DMS153 (cell line): ENCODE measurements at regions not wholly inside any gene's neighbourhood (a gene's known extent, or its start where the extent isn't known, plus 50 kb on each side); places are given as distances from the start of the nearest gene placed in this dataset.

Experiments
- DNase-seq: peaks from one replicate; lab custom pipeline; 2025; lab: John Stamatoyannopoulos, UW

DNA sequence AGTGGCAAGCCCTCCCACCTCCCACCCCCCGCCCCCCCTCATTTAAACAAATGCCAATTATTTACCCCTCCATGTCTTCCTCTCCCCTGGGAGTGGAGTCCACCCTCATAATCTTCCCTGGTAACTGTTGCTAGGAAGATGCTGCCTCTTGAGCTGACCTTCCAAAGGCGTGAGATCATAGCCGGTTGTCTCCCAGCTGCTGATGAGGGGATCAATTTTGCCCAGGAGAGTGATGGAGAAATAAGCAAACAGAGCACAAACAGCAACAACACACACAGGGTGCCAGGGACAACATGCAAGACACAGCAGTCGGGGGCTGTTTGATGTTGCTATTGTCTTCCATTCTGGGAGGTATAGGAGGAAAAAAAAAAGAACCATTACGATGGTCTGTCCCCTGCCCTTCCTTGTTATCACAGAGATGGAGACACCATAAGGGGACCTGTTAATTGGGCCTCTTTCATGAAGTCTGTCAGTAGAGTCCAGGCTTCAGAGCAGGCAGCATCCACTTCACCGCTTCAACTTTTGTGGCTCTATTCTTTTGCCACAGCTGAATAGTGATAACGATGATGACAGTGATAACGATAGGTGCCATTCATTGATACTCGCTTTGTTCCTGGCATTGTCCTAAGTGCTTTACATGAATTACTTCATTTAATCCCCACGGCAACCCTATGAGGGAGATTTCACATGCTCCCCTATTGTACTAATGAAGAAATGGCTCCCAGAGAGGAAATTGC, 76.9 kb upstream of the RGMA start:
- DNase-seq, result no peak

DNA sequence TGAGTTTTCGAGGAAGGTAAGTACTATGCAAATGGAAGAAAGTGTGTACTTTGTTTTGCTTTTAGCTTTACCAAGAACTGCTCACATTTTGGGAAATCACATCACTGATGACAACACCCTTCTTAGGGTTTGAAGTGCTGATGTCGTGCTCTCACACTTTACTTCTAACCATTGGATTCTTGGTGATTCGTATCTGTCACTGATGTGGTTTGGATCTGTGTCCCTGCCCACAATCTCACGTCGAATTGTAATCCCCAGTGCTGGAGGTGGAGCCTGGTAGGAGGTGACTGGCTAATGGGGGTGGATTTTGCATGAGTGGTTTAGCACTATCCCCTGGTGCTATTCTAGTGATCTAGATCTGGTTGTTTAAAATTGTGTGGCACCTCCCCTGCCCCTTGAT, 75.4 kb upstream of the RGMA start:
- DNase-seq, result no peak

DNA sequence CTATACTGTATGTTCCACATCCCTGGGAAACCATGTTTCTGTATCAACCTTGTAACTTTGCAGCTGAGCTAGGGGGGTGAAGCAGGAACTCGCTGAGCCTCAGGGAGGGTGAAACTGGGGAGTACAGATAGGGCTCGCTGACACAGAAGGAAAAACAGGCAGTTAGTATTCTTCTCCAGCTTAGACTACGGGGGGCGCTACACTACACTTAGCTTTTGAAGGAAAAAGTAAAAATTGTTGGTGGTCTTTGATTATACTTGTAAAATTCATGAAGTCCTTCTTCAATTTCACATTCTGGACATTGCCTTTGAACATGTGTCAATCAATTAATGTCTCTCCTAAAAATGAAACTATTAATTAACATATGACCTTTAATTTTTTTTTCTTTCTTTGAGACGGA, 73.5 kb upstream of the RGMA start:
- no peak for DNase-seq

DNA sequence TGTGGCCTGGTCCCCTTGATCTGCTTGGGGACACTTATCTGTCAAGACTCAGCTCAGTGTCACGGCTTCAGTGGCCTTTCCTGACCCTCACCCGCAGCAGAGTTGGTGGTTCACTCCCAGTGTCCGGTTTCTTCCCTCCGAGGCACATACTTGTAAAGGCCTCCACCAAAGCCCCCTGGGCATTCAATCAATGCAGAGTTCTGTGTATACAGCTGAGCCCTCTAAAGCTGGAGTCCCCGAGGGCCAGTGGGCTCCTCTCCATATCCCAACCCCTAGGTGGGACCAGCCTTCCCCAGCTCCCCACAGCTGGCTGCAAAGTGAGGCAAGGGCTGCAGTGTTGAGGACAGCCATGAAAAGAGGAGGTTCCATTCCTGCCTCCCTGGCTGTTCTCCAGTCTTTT, 70.9 kb upstream of the RGMA start:
- DNase-seq, result no peak

DNA sequence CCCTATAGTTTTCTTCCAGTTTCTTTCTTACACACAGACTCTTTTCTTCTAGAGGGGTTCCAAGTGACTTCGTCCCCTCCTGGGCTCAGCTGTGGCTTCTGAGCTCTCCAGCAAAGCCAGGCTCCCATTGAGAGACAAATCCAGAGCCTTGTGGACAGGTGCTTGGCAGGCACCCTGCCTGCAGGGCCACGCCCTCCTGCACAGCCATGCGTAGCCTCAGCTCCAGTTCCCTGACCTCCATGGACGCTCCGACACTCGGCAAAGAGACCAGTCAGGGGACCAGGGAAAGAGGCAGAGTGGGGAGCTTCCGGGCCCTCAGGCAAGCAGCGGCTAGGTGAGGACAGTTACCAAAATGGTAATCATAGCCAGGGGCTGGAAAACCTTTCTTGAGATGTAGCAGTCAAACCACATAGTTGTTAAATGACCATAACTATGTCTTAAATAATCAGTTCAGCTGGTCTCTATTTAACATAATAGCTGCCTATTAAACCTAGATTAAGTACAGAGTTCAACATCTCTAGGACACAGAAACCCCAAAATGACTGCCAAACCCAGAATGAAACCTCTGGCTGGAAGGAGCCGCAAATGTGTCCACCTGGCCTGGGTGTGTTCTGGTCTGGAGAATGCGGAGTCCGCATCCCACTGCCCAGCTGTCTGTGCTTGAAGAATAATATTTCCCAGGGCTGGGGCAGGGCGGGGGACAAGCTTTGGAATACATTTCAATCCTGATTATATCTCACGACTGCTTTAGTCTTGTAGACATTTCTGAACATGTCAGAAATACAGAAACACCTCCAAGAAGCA, 69.3 kb upstream of the RGMA start:
- DNase-seq, result no peak

DNA sequence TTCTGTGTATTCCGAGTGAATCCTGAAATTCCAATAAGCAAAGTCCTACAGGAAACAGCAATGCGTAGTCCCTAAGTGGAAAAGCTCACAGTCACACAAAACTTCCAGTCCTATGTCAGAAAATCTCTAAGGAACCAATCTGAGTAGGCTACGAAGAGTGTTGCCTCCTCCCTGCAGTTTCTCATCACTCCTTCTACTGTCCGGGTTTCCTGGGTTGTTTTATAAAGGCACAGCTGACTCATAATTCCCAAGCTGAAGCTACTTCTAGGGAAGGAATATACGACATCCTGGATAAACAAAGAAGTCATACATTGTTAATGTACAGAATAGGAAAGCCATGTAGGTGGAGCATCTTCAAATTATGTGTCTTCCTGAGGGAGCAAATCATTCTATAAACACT, 65.7 kb upstream of the RGMA start:
- DNase-seq, result no peak

DNA sequence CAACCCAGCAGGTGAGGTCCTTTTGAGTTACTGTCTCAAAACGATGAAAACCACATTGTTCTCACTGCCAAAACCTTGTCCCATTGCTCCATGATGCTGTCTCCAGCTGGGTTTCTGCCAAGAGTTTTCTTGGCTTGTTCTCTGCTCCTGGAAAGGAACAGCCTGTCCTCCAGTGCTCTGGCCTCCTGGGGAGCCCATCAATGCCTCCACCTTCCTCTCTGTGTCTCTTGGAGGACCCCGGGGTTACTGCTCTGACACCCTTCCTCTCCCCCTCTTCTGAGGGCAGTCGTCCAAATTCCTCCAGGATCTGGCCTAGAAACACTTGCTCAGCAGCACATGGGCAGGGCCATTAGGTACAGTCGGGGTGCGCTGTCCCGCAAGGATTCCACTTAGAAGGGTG, 63.9 kb upstream of the RGMA start:
- no peak for DNase-seq

DNA sequence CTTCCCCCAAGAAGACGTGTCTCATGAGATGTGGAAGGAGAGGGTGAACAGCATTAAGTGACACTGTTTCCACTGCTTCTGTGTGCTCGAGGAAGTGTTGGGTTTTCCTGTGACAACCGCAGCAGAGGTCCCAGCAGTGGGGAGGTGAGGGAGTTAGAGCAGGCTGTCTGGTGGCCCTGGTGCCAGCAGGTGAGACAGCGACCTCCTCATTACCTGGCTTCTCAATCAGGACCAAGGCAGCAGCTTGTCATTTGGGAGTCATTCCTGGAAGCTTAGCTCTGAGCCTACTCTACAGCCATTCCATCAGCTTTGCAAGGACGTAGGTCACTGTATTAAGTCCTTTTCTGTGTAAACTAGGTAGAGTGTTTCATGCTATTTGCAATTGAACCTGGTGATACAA, 63.3 kb upstream of the RGMA start:
- DNase-seq, result no peak

DNA sequence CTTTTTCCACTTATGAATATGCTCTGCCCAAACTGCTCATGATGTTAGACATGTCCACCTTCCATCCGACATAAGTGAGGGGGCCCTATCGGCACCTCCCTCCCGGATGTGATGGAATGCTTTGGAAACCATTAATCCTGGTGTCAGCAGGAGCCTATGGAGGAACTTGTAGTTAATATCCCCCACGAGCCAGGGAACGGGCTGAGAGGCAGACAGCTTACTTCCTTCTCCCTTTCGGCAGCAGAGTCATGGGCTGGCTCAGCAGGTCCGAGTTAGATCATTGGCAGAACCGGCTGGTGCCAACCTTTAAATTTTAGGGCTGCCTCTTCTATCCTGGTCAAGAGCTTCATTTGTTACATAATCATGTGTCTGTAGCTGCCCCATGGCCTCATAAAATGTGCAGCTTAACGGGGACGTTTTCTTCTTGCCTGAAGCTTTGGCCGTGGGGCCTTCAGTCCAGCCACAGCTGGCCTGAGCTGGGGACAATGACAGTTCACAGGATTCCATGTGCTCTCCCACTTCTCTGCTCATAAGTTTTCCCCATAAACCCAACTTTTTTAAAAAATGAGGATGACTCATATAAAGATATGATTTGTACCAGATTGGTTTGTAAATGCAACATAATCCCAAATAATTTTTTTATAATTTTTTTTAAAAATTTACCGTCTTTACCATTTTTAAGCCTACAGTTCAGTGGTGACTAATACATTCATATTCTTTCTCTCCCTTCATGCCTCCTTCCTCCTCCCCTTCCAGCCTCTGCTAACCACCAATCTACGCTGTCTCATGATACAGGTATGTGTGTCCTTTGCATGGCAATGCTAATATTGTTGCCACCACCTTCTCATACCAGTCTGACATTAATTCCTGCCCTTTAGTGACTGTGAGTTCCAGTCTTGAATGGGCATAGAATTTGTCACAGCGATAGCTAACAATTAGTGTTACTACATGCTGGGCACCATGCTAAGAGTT, 62.2 kb upstream of the RGMA start:
- DNase-seq, result no peak

DNA sequence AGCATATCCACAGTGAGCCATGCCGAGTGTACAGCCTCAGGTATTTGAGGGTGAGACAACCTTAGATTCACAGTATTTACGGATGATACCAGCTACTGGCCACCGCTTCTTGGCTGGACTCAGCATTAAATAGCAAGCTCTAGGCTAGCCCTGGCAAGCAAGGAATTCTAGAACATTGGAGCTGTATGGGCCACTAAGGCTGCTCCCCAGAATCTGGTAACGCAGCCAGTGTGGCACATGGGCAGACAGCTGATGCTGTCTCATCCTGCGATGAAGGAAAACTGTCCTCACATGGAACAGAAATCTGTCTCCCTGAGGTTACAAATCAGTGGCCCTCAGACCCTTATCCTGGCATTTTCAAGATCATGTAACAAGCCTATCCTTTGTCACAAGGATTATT, 57.6 kb upstream of the RGMA start:
- DNase-seq, result no peak

DNA sequence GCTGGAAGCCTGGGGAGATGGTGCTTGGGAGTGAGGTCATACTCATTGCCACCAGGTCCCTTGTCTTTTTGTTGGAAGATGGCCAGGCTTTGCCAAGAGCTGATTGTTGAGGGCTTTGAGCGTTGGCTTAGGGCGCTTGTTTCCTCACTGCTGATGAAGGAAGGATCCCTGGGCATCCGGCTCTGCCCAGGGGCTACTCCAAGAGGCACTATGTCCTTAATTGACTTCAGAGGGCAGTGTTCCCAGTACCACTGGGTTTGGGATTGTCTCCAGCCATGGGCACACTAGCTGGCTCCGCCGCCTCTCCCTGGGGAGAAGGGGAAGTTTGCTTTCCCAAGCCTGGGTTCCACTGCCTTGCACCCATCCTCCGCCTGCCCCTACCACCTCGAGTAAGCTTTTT, 57.2 kb upstream of the RGMA start:
- no peak for DNase-seq

DNA sequence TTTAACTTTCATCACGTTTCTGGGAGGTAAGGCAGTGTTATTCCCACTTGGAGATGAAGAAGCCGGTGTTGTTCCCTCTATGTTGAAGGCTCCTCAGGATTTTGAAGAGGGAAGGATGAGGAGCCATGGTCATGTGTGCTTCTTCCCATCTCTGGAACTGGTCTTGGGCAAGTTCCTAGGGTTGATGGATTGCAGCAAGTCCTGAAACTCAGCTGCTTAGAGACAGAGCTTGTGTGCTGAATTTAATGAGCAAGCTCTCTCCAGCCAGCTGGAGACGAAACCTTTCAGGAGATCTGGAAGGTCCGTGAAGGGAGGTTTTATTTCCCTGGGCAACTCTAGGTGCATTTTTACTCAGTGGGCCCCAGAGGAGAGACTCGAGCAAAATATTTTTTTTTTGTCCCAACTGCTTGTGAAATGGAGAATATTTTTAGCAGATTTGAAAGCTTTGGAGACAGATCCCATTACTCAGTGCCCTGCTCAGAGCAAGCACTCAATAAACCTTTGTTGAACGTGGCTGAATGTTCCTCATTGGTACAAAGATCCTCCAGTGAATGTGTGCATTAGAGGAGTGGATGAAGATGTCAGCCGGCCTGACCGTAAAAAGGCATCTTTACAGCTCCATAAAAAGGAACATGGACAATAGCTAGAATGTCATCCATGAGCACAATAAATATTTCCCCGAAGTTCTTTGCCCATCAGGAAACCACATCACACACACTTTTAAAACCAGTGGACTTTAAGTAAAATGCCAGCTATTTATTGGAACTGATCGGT, 55.6 kb upstream of the RGMA start:
- DNase-seq, result no peak

DNA sequence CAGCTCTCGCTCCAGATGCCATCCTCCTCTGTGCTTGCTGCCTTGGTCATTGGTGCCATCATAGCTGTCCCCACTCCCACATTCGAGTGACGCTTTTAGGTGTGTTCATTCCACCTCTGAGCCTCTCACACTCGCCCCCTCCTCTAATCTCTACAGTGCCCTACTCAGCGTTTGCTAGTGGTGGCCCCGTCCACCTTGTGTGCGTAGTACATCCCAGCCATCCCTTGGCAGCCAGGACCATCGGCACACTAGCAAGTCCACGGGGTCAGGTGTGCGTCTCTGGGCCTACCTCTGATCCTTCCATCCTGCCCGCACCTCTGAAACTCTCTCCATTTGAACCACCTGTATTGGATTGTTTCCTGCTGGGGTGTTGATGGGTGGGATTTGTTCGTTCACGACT, 54.2 kb upstream of the RGMA start:
- DNase-seq, result no peak

DNA sequence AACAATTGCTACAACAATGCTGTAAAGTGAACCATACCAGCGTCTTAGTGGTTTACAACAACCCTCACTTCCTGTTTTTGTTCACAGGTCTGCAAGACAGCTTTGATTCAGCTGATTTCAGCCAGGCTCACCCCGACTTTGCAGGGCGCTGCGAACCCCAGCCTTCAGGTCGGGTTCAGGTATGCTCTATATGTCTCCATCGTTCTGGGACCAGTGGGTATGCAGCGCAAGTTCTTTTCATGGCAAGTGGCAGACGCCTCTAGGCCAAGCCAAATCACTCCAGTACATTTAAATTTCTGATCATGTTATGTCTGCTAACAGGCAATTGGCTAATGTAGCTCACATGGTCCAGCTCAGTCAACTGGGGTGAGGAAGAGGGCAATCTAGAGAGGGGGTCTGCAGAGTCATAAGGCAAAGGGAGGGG, 52.4 kb upstream of the RGMA start:
- DNase-seq, result no peak

DNA sequence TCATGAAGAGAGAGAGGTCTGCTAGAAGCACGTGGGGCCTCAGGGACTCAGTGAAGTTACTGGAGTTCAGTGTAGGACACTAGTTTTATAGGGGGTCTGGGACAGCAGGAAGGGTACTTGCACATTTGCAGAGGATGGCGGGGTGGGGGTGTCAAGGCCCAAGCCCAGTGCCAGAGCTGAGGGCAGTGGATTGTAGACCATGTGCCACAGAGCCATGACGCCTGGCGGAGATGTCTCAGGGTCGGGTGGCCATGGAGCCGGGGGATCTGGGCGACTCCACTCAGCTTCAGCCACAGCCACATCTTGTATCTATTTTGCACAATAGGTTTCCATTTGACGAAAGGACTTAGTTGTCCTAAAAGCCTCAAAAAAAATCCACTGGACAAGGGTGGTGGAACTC, 50.4 kb upstream of the RGMA start:
- DNase-seq, result no peak

DNA sequence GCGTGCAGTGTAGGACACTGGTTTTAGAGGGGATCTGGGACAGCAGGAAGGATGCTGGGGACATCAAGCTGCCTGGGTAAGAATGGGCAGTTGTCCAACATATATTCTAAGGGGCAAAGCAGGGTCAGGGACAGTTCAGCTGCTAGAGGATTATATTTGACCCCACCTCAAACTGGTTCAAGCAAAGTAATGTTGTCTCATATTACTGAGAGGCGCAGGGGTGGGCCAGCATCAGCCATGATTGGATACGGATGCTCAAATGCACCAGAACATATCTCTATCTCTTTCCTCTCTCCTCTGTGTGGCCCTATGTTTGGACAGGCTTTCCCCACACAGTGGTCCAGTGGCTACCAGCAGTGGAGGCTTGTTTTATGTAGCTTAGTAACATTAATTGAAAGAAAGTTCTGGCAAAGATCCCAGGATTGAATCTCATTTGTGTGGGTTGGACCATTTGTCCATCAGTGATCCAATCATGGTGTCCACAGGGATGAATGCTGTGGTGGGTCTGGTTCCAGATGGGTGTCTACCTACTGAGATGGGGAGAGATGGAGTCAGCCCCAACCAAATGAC, 49.8 kb upstream of the RGMA start:
- no peak for DNase-seq
